Fibroblast of skin of back (primary cell): ENCODE measurements at regions not wholly inside any gene's neighbourhood (a gene's known extent, or its start where the extent isn't known, plus 50 kb on each side); places are given as distances from the start of the nearest gene placed in this dataset.
"Not testable (repeated sequence)": the region's sequence is repeated elsewhere in the genome, so short reads cannot be mapped to it uniquely, and the experiment has no call there.

Experiments
- DNase-seq: peaks from one replicate; pipeline ENCODE4 v3.0.0-alpha.2; 2013

DNA sequence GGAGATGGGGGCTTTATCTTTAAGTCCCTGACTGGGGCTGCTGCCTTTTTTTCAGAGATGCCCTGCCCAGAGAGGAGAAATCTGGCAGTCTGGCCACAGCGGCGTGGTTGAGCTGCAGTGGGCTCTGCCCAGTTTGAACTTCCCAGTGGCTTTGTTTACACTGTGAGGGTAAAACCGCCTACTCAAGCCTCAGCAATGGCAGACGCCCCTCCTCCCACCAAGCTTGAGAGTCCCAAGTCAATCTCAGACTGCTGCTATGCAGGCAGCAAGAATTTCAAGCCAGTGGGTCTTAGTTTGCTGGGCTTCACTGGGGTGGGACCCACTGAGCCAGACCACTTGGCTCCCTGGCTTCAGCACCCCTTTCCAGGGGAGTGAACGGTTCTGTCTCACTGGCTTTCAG is 76.4 kb upstream of the DNAJC1 start:
- DNase-seq: not testable (repeated sequence)

DNA sequence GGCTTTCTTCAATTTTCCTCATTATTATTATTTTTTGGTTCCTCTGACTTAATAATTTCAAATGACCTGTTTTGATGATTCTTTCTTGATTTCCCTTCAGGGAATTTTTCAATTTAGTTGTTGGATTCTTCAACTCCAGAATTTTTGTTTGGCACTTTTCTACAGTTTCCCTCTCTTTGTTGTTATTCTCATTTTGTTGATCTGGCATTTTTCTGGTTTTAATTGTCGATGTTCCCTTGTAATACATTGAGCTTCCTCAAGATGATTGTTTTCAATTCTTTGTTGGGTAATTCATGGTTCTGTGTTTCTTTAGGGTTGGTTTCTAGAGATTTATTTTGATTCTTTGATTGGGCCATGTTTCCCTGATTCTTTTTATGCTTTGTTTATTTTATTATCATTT is 67.8 kb upstream of the DNAJC1 start:
- DNase-seq: no peak

DNA sequence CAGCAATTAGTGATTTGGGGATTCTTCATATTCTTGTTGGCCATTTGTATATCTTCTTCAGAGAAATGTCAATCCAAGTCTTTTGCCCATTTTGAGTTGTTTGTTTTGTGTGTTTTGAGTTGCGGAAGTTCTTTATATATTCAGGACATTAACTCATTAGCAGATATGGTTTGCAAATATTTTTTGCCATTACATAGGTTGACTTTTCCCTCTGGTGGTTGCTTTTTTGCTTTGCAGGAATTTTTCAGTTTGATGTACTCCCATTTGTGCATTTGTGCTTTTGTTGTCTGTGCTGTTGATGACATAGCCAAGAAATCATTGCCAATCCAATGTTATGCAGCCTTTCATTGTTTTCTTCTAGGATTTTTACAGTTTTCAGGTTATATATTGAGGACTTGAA is 63.6 kb upstream of the DNAJC1 start:
- no peak for DNase-seq

DNA sequence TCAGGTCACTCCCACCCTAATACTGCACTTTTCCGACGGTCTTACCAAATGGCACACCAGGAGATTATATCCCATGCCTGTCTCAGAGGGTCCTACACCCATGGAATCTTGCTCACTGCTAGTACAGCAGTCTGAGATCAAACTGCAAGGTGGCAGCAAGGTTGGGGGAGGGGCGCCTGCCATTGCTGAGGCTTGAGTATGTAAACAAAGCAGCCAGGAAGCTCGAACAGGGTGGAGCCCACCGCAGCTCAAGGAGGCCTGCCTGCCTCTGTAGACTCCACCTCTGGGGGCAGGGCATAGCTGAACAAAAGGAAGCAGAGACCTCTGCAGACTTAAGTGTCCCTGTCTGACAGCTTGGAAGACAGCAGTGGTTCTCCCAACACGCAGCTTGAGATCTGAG is 57.5 kb upstream of the DNAJC1 start:
- not testable (repeated sequence) for DNase-seq

DNA sequence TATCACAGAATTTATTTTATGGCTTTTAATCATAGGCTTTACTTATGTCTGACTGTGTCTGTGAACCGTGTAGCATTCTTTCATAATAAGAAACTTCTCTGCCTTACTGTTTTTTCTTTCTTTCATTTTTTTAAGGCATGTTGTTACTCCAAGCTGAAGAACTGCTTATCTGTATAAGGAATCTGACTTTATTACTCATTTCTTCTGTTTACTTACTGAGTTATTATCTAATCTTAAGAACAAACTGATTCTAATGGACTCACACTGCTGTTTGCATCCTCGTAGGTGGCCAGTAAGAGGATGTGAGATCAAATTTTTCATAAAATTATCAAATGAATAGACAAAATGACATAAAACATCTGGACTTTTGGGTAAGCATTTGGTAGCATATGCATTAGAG is 54.7 kb upstream of the DNAJC1 start:
- no peak for DNase-seq

DNA sequence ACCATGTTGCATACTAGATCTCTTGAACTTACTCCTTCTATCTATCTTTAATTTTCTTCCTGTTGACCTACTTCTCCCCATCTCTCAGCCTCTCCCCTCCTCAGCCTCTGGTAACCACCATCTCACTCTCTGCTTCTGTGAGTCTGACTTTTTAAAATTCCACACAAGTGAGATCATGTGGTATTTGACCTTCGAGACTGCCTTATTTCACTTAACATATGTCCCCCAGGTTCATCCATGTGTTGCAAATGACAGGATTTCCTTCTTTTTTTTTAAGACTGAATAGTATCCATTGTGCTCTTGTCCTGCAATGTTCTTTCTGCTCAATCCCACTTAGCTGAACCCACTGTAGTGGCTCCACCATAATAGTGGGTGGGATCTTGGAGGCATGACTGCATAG is 51.4 kb upstream of the DNAJC1 start:
- peak; percentile 38 for DNase-seq
